ENCODE measurements at regions not wholly inside any gene's neighbourhood (a gene's known extent, or its start where the extent isn't known, plus 50 kb on each side); places are given as distances from the start of the nearest gene placed in this dataset.

DNA sequence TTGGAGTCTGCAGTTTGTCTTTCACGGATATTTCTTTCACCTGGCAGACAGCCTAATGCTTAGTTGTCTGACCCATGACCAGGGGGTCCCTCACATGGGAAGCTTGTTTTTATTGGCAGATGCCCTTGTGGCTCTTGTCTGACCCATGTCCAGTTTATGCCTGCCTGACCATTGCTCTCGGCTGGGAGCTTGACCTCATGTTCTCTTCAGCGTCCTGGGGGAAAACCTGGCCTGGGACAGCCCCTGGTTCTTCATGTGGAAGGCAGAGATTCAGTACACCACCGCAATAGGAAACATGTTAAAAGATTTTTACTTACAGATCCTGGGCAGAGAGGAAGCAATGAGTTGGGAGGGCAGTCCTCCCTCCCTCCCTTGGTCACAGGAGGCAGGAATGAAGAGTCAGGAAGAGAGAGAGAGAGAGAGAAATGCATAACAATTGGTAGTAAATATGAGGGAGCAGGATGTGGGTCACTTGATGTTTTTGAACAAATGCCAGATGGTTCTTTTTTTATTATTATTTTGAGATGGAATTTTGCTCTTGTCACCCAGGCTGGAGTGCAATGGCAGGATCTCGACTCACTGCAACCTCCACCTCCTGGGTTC, 302.7 kb upstream of the MYOCD start:
- TF ChIP-seq, protein P1, sequence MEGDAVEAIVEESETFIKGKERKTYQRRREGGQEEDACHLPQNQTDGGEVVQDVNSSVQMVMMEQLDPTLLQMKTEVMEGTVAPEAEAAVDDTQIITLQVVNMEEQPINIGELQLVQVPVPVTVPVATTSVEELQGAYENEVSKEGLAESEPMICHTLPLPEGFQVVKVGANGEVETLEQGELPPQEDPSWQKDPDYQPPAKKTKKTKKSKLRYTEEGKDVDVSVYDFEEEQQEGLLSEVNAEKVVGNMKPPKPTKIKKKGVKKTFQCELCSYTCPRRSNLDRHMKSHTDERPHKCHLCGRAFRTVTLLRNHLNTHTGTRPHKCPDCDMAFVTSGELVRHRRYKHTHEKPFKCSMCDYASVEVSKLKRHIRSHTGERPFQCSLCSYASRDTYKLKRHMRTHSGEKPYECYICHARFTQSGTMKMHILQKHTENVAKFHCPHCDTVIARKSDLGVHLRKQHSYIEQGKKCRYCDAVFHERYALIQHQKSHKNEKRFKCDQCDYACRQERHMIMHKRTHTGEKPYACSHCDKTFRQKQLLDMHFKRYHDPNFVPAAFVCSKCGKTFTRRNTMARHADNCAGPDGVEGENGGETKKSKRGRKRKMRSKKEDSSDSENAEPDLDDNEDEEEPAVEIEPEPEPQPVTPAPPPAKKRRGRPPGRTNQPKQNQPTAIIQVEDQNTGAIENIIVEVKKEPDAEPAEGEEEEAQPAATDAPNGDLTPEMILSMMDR (IDR thresholded peaks at IDR 0.05; ENCODE audit: low read length, missing control alignments), result no peak
- no peak overlapping the region for H3K4me3 ChIP-seq (replicated peaks; ENCODE audit: low read depth, low read length)
- no peak for DNase-seq (ENCODE audit: low read depth)

DNA sequence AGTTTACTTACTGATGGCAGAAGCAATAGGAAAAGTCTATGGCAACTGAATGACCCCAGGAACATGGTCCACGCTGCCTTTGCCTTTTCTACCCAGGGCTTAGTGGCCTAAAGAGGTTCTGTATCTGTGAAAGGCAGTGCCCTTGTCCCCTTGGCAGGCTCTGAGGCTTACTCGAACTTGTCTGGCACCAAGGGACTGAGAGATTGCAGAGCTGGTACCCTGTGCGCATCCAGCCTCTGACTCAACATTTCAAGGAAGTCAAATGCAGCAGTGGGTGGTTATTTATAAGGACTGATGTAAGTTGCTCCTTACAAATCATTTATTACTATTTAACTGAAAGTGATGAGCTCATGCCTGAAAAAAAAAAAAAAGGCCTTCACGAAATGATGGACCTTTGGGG, 299.9 kb upstream of the MYOCD start:
- no peak for DNase-seq (ENCODE audit: low read depth)
- TF ChIP-seq, protein P1 (IDR thresholded peaks at IDR 0.05; ENCODE audit: low read length, missing control alignments), result no peak
- H3K4me3 ChIP-seq (replicated peaks; ENCODE audit: low read depth, low read length), result no peak overlapping the region

- no peak overlapping the region for H3K4me3 ChIP-seq (replicated peaks; ENCODE audit: low read depth, low read length)
- DNase-seq (ENCODE audit: low read depth), result no peak
- TF ChIP-seq, protein P1 (IDR thresholded peaks at IDR 0.05; ENCODE audit: low read length, missing control alignments), result no peak
Observed at GRCh38 chr17:12369065-12369464, 296.6 kb upstream of the MYOCD start.

GRCh38 chr17:12376276-12376675, 289.4 kb upstream of the MYOCD start:
- no peak overlapping the region for H3K4me3 ChIP-seq (replicated peaks; ENCODE audit: low read depth, low read length)
- TF ChIP-seq, protein P1 (IDR thresholded peaks at IDR 0.05; ENCODE audit: low read length, missing control alignments), result no peak
- no peak for DNase-seq (ENCODE audit: low read depth)

- TF ChIP-seq, protein P1 (IDR thresholded peaks at IDR 0.05; ENCODE audit: low read length, missing control alignments), result no peak
- DNase-seq (ENCODE audit: low read depth), result no peak
- no peak overlapping the region for H3K4me3 ChIP-seq (replicated peaks; ENCODE audit: low read depth, low read length)
Observed at GRCh38 chr17:12386225-12386624, 279.5 kb upstream of the MYOCD start.

- H3K4me3 ChIP-seq (replicated peaks; ENCODE audit: low read depth, low read length), result no peak overlapping the region
- peak; percentile 10 for DNase-seq (ENCODE audit: low read depth)
- TF ChIP-seq, protein P1 (IDR thresholded peaks at IDR 0.05; ENCODE audit: low read length, missing control alignments), result no peak
Observed at GRCh38 chr17:12388226-12388625, 277.5 kb upstream of the MYOCD start.

DNA sequence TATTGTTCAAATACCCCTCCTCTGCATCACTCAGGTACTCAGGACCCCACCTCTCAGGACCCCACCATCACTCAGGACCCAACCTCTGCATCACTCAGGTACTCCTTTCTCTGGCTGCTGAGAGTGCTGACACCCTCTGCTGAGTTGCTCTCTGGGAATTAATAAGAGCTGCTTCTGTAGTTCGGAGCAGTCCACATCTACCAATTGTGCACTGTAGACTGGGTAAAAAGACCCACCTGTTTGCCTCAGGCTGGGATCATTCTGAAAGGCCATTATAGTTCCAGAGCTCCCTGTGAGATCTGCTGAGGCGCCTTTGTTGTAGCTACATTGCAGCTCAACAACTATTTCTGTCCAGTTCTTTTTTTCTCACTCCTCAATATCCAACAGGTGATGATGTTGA, 276.3 kb upstream of the MYOCD start:
- H3K4me3 ChIP-seq (replicated peaks; ENCODE audit: low read depth, low read length), result no peak overlapping the region
- no peak for DNase-seq (ENCODE audit: low read depth)
- TF ChIP-seq, protein P1 (IDR thresholded peaks at IDR 0.05; ENCODE audit: low read length, missing control alignments), result no peak

Measured in fibroblast of pulmonary artery (primary cell).